HG02943 (cell line): ENCODE measurements at regions not wholly inside any gene's neighbourhood (a gene's known extent, or its start where the extent isn't known, plus 50 kb on each side); places are given as distances from the start of the nearest gene placed in this dataset.
"Not testable (repeated sequence)": the region's sequence is repeated elsewhere in the genome, so short reads cannot be mapped to it uniquely, and the experiment has no call there.

Source experiments
- ATAC-seq: cut with Tn5 transposase; IDR thresholded peaks from one replicate; pipeline ENCODE4 v1.9.1; 2021; ENCODE audit warnings: mild to moderate bottlenecking, low read depth, moderate library complexity; ENCODE audit not compliant: unreplicated experiment

- ATAC-seq = peak; percentile 73
Measured at GRCh38 chr21:5065240-5066211, 5455.9 kb upstream of the TPTE start.

GRCh38 chr21:5066682-5067251, 5454.6 kb upstream of the TPTE start:
- not testable (repeated sequence) for ATAC-seq

- not testable (repeated sequence) for ATAC-seq
Measured at GRCh38 chr21:5067326-5068048, 5453.9 kb upstream of the TPTE start.

GRCh38 chr21:5068649-5069048, 5452.7 kb upstream of the TPTE start:
- not testable (repeated sequence) for ATAC-seq

GRCh38 chr21:5071180-5071579, 5450.2 kb upstream of the TPTE start:
- ATAC-seq = not testable (repeated sequence)

- ATAC-seq = not testable (repeated sequence)
Measured at GRCh38 chr21:5076854-5077253, 5444.5 kb upstream of the TPTE start.

GRCh38 chr21:5079361-5079760, 5442.0 kb upstream of the TPTE start:
- ATAC-seq = not testable (repeated sequence)

GRCh38 chr21:5080015-5080414, 5441.4 kb upstream of the TPTE start:
- not testable (repeated sequence) for ATAC-seq

- ATAC-seq = not testable (repeated sequence)
Measured at GRCh38 chr21:5084246-5084645, 5437.1 kb upstream of the TPTE start.

GRCh38 chr21:5085456-5085855, 5435.9 kb upstream of the TPTE start:
- not testable (repeated sequence) for ATAC-seq

- ATAC-seq = not testable (repeated sequence)
Measured at GRCh38 chr21:5086416-5086815, 5435.0 kb upstream of the TPTE start.

GRCh38 chr21:5088820-5089219, 5432.6 kb upstream of the TPTE start:
- ATAC-seq = not testable (repeated sequence)

GRCh38 chr21:5089399-5090089, 5431.8 kb upstream of the TPTE start:
- not testable (repeated sequence) for ATAC-seq

- not testable (repeated sequence) for ATAC-seq
Measured at GRCh38 chr21:5090132-5091079, 5431.0 kb upstream of the TPTE start.

GRCh38 chr21:5091274-5091673, 5430.1 kb upstream of the TPTE start:
- ATAC-seq = not testable (repeated sequence)

- ATAC-seq = not testable (repeated sequence)
Measured at GRCh38 chr21:5095628-5096027, 5425.8 kb upstream of the TPTE start.

- ATAC-seq = not testable (repeated sequence)
Measured at GRCh38 chr21:5098010-5098743, 5423.2 kb upstream of the TPTE start.

GRCh38 chr21:5100604-5101174, 5420.7 kb upstream of the TPTE start:
- ATAC-seq = not testable (repeated sequence)
